ENCODE measurements at regions not wholly inside any gene's neighbourhood (a gene's known extent, or its start where the extent isn't known, plus 50 kb on each side); places are given as distances from the start of the nearest gene placed in this dataset.

DNA sequence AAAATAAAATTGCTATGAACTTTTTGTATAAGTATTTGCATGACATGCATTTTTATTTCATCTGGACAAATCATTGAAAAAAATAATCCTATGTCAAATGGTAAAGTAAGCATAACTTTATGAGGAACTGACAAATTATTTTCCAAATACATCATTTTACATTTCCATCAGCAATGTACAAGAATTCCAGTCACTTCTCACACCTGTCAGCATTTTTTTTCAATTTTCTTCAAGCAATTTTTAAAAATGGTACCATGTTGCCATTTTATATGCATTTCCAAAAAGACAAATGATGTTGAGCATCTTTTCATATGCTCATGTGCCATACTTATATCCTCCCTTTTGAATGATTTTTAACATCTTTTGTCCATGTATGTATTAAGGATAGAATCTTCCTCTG, 961.7 kb upstream of the PIK3C3 start:
- no peak overlapping the region for H3K27ac ChIP-seq
- no peak for TF ChIP-seq POLR2AphosphoS5 (IDR thresholded peaks at IDR 0.05)
- no peak for TF ChIP-seq POLR2A (IDR thresholded peaks at IDR 0.05)
- no peak for DNase-seq
- H3K4me1 ChIP-seq, result no peaks in the 10 kb centered on the region
- H3K9me3 ChIP-seq, result peaks cover 0 to 5% (median 0%) of the 10 kb centered on the region in 8 donors
- H3K36me3 ChIP-seq, result no peaks in the 10 kb centered on the region
- intact Hi-C loops (cut with DNase I; ENCODE audit: low total_unique reads), result no loop called here
- H3K27me3 ChIP-seq (replicated peaks in 1 of 7), result no peaks in the 10 kb centered on the region
- H3K4me3 ChIP-seq, result no peak overlapping the region

DNA sequence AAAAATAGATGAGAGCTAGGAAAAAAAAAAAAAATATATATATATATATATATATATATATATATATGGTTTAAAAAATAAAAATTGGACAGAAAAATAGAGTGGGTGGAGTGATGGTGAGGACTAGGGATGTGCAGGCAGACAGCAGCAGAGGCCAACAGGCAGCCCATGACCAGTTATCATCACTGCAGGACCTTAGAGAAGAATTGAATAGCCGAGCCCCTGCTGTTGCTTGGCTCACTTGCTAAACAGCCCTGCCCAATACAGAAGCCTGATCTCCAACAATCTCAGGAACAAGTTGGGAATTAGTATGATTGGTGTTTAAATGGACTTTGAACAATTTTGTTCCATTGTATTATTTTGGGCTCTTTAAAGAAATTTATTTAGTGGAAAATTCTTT, 967.5 kb upstream of the PIK3C3 start:
- 55 to 95% (median 68%) methylated on average over 1 of the region's 1 CpG for WGBS, 5 donors
- Histone ChIP-seq H3K4me1 (no peaks in the 10 kb centered on the region), H3K36me3 (no peaks in the 10 kb centered on the region), H3K9me3 (peaks cover 0 to 10% (median 0%) of the 10 kb centered on the region in 8 donors), H3K4me3 (no peak overlapping the region), H3K27ac (no peak overlapping the region), H3K27me3 (replicated peaks in 1 of 7) (no peaks in the 10 kb centered on the region)
- no peak for TF ChIP-seq POLR2AphosphoS5 (IDR thresholded peaks at IDR 0.05)
- no peak for TF ChIP-seq POLR2A (IDR thresholded peaks at IDR 0.05)
- TF ChIP-seq, protein P1, sequence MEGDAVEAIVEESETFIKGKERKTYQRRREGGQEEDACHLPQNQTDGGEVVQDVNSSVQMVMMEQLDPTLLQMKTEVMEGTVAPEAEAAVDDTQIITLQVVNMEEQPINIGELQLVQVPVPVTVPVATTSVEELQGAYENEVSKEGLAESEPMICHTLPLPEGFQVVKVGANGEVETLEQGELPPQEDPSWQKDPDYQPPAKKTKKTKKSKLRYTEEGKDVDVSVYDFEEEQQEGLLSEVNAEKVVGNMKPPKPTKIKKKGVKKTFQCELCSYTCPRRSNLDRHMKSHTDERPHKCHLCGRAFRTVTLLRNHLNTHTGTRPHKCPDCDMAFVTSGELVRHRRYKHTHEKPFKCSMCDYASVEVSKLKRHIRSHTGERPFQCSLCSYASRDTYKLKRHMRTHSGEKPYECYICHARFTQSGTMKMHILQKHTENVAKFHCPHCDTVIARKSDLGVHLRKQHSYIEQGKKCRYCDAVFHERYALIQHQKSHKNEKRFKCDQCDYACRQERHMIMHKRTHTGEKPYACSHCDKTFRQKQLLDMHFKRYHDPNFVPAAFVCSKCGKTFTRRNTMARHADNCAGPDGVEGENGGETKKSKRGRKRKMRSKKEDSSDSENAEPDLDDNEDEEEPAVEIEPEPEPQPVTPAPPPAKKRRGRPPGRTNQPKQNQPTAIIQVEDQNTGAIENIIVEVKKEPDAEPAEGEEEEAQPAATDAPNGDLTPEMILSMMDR (IDR thresholded peaks at IDR 0.05 in 8 of 11, conservative IDR thresholded peaks at IDR 0.05 in 3 of 11), result no peak
- intact Hi-C loops (cut with DNase I; ENCODE audit: low total_unique reads), result no loop called here
- no peak for DNase-seq

DNA sequence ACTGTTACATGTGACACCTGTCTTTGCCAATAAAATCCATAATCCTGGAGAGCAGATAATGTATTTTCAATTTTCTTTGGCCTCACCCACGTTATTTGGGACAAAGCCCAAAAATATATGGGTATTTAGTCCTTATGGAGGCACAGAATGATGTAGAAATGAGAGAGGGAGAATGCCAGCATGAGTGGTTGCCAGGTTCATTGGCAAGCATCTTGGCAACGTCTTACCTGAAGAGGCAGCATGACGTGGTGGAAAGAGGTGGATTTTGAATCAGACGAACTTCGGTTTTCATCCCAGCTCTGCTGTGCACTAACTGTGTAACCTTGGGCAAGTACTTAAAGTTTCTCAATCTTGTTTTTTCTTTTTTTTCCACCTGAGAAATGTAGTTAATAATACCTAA, 969.6 kb upstream of the PIK3C3 start:
- Histone ChIP-seq H3K27ac (no peak overlapping the region), H3K27me3 (replicated peaks in 1 of 7) (no peaks in the 10 kb centered on the region), H3K36me3 (no peaks in the 10 kb centered on the region), H3K4me1 (no peaks in the 10 kb centered on the region), H3K9me3 (peaks cover 0 to 10% (median 0%) of the 10 kb centered on the region in 8 donors), H3K4me3 (no peak overlapping the region)
- intact Hi-C loops (cut with DNase I; ENCODE audit: low total_unique reads), result no loop called here
- DNase-seq, result no peak
- TF ChIP-seq POLR2AphosphoS5 (IDR thresholded peaks at IDR 0.05), result no peak
- no peak for TF ChIP-seq POLR2A (IDR thresholded peaks at IDR 0.05)
- TF ChIP-seq, protein P1 (IDR thresholded peaks at IDR 0.05 in 8 of 11, conservative IDR thresholded peaks at IDR 0.05 in 3 of 11), result no peak
- 68 to 82% (median 73%) methylated on average over 5 of the region's 5 CpGs for WGBS, 5 donors

DNA sequence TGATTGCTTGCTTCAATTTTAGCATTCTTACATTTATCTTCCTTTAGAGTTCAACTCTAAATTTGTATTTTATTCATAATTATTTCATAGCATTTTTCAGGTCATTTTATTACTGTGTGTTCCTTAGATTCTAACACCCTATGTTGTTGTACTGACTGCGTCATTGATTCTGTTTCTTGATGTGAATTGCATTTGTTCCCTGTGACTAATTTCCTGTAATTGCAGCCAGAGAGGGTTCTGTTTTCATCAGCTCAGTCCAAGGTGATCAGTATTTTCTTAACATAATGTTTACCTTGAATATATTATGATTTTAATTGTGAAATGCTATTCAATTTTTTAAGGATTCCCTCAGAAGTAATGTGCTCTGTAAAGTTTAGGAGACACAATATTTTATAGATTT, 970.2 kb upstream of the PIK3C3 start:
- TF ChIP-seq, protein P1 (IDR thresholded peaks at IDR 0.05 in 8 of 11, conservative IDR thresholded peaks at IDR 0.05 in 3 of 11), result no peak
- TF ChIP-seq POLR2A (IDR thresholded peaks at IDR 0.05) (no peak), POLR2AphosphoS5 (IDR thresholded peaks at IDR 0.05) (no peak)
- Histone ChIP-seq H3K4me3 (no peak overlapping the region), H3K36me3 (no peaks in the 10 kb centered on the region), H3K4me1 (no peaks in the 10 kb centered on the region), H3K27ac (no peak overlapping the region), H3K27me3 (replicated peaks in 1 of 7) (no peaks in the 10 kb centered on the region), H3K9me3 (peaks cover 0 to 10% (median 0%) of the 10 kb centered on the region in 8 donors)
- no peak for DNase-seq
- WGBS, 5 donors, result 77 to 93% (median 91%) methylated on average over 1 of the region's 1 CpG
- intact Hi-C loops (cut with DNase I; ENCODE audit: low total_unique reads), result no loop called here

DNA sequence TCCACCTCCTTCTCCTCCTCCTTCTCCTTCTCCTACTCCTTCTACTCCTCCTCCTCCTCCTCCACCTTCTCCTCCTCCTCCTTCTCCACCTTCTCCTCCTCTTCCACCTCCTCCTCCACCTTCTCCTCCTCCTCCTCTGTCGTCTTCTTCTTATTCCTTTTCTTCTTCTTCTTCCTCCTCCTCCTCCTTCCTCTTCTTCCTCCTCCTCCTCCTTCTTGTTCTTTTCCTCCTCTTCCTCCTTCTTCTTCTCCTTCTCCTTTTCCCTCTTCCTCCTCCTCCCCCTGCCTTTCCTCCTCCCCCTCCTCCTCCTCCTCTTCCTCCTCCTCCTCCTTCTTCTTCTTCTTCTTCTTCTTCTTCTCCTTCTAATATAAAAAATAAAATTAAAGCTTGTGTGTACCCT, 971.2 kb upstream of the PIK3C3 start:
- DNase-seq, result no peak
- H3K9me3 ChIP-seq, result peaks cover 0 to 10% (median 0%) of the 10 kb centered on the region in 8 donors
- WGBS, 5 donors, result 48 to 83% (median 76%) methylated on average over 1 of the region's 1 CpG
- intact Hi-C loops (cut with DNase I; ENCODE audit: low total_unique reads), result no loop called here
- no peaks in the 10 kb centered on the region for H3K36me3 ChIP-seq
- TF ChIP-seq POLR2A (IDR thresholded peaks at IDR 0.05), result no peak
- no peak for TF ChIP-seq POLR2AphosphoS5 (IDR thresholded peaks at IDR 0.05)
- TF ChIP-seq, protein P1 (IDR thresholded peaks at IDR 0.05 in 8 of 11, conservative IDR thresholded peaks at IDR 0.05 in 3 of 11), result no peak
- no peak overlapping the region for H3K27ac ChIP-seq
- H3K27me3 ChIP-seq (replicated peaks in 1 of 7), result no peaks in the 10 kb centered on the region
- H3K4me3 ChIP-seq, result no peak overlapping the region
- H3K4me1 ChIP-seq, result no peaks in the 10 kb centered on the region
